ENCODE measurements at regions not wholly inside any gene's neighbourhood (a gene's known extent, or its start where the extent isn't known, plus 50 kb on each side); places are given as distances from the start of the nearest gene placed in this dataset.

- Histone ChIP-seq H3K27ac (replicated peaks) (no peak overlapping the region), H3K4me3 (replicated peaks; ENCODE audit: insufficient read depth, low read length) (no peak overlapping the region), H3K27me3 (ENCODE audit: insufficient read depth, poor library complexity, severe bottlenecking) (no peaks in the 10 kb centered on the region)
- DNase-seq (ENCODE audit: low read depth in 1 of 2, low spot score in 1 of 2), result no peak
- no peak for TF ChIP-seq GABPA (IDR thresholded peaks at IDR 0.05; ENCODE audit: low read depth)
- no peak for TF ChIP-seq SPI1 (IDR thresholded peaks at IDR 0.05; ENCODE audit: borderline replicate concordance, low read depth)
- no peak for TF ChIP-seq POLR2AphosphoS5 (IDR thresholded peaks at IDR 0.05; ENCODE audit: low read depth)
- no peak for TF ChIP-seq REST (IDR thresholded peaks at IDR 0.05; ENCODE audit: insufficient replicate concordance, low read depth)
- TF ChIP-seq CTCF (IDR thresholded peaks at IDR 0.05; ENCODE audit: insufficient read depth, low read length), result no peak
Measured at GRCh38 chr18:60120231-60120750, 220.5 kb downstream of the PMAIP1 start.

- Histone ChIP-seq H3K27me3 (ENCODE audit: insufficient read depth, poor library complexity, severe bottlenecking) (no peaks in the 10 kb centered on the region), H3K4me3 (replicated peaks; ENCODE audit: insufficient read depth, low read length) (no peak overlapping the region), H3K27ac (replicated peaks) (no peak overlapping the region)
- DNase-seq (ENCODE audit: low read depth in 1 of 2, low spot score in 1 of 2), result no peak
- TF ChIP-seq SPI1 (IDR thresholded peaks at IDR 0.05; ENCODE audit: borderline replicate concordance, low read depth) (no peak), REST (IDR thresholded peaks at IDR 0.05; ENCODE audit: insufficient replicate concordance, low read depth) (no peak), CTCF (IDR thresholded peaks at IDR 0.05; ENCODE audit: insufficient read depth, low read length) (no peak), GABPA (IDR thresholded peaks at IDR 0.05; ENCODE audit: low read depth) (no peak), POLR2AphosphoS5 (IDR thresholded peaks at IDR 0.05; ENCODE audit: low read depth) (no peak)
Measured at GRCh38 chr18:60117321-60117720, 217.5 kb downstream of the PMAIP1 start.

DNA sequence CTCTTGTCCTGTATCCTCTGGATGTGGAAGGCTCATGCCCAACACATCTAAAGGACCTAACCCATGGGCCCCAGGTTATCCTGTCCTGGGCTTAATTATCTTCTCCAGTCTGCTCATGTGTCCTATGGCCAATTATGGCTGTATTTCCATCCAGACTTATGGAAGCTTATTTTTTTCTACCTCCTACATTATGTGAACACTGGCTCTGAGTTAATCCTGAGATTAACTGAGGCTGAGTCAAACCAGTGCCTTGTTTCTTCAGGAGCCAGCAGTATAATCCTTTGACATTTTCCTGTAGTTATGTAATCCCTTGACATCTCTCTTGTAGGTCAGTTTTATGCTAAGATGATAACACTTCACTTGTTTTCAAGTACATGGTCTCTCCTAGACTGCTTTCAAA lies 213.6 kb downstream of the PMAIP1 start:
- no peak for TF ChIP-seq CTCF (IDR thresholded peaks at IDR 0.05; ENCODE audit: insufficient read depth, low read length)
- TF ChIP-seq POLR2AphosphoS5 (IDR thresholded peaks at IDR 0.05; ENCODE audit: low read depth), result no peak
- TF ChIP-seq REST (IDR thresholded peaks at IDR 0.05; ENCODE audit: insufficient replicate concordance, low read depth), result no peak
- TF ChIP-seq GABPA (IDR thresholded peaks at IDR 0.05; ENCODE audit: low read depth), result no peak
- no peak for TF ChIP-seq SPI1 (IDR thresholded peaks at IDR 0.05; ENCODE audit: borderline replicate concordance, low read depth)
- DNase-seq (ENCODE audit: low read depth in 1 of 2, low spot score in 1 of 2), result no peak
- Histone ChIP-seq H3K27ac (replicated peaks) (no peak overlapping the region), H3K27me3 (ENCODE audit: insufficient read depth, poor library complexity, severe bottlenecking) (no peaks in the 10 kb centered on the region), H3K4me3 (replicated peaks; ENCODE audit: insufficient read depth, low read length) (no peak overlapping the region)

Measured in HL-60 (cell line).